SK-N-SH (cell line): ENCODE measurements at regions not wholly inside any gene's neighbourhood (a gene's known extent, or its start where the extent isn't known, plus 50 kb on each side); places are given as distances from the start of the nearest gene placed in this dataset.

Source experiments
- CTCF ChIA-PET: fragments of 300-600, 350-600 bp; formaldehyde crosslinking; extraction: SDS; loops from one replicate; lab custom pipeline; 2021; lab: Yijun Ruan, JAX
- POLR2A ChIA-PET: fragments of 350-600 bp; sonication (Branson Sonifier 250); formaldehyde crosslinking; extraction: SDS; loops from one replicate; lab custom pipeline; 2020; ENCODE audit warnings: antibody characterized with exemption, inconsistent platforms; lab: Yijun Ruan, JAX
- DNase-seq: peaks from one replicate; pipeline ENCODE4 v3.0.0; 2012
- H2AFZ ChIP-seq: fragments of 200-600 bp; sonication (generic); 2 replicates; pipeline ENCODE4 v1.8.1; 2016; ENCODE audit warnings: antibody characterized with exemption, mild to moderate bottlenecking, low read depth
- H3F3A ChIP-seq: fragments of 200-600 bp; sonication (generic); replicated peaks from 2 replicates; pipeline ENCODE3; 2016; ENCODE audit warnings: antibody characterized with exemption, mild to moderate bottlenecking; ENCODE audit not compliant: insufficient read depth
- H3K27ac ChIP-seq, 2 experiments: fragments of 200-500 bp in 1 of 2; fragments of 200-600 bp in 1 of 2; sonication (Bioruptor generic) in 1 of 2; sonication (generic), shearing (Covaris generic) in 1 of 2; 2 replicates each; pipeline versions ENCODE4 v1.5.1 to v1.6.1; 2014 to 2016; ENCODE audit warnings: low read depth in 2 of 2, inconsistent platforms in 1 of 2, low read length in 1 of 2, mild to moderate bottlenecking in 1 of 2, mixed read lengths in 1 of 2
- H3K27me3 ChIP-seq: fragments of 200-600 bp; sonication (generic), shearing (Covaris generic); 2 replicates; pipeline ENCODE4 v1.6.1; 2016; ENCODE audit warnings: mixed run types; ENCODE audit not compliant: insufficient read depth
- H3K36me3 ChIP-seq, 2 experiments: fragments of 200-500 bp in 1 of 2; fragments of 200-600 bp in 1 of 2; sonication (Bioruptor generic) in 1 of 2; sonication (generic) in 1 of 2; replicated peaks in 1 of 2; 2 replicates each; pipeline versions ENCODE3 to v1.5.1; 2014 to 2016; ENCODE audit warnings: low read length in 1 of 2, mild to moderate bottlenecking in 1 of 2; ENCODE audit not compliant: insufficient read depth in 2 of 2, control insufficient read depth in 1 of 2
- H3K4me1 ChIP-seq, 2 experiments: fragments of 200-500 bp in 1 of 2; fragments of 200-600 bp in 1 of 2; sonication (Bioruptor generic) in 1 of 2; sonication (generic), shearing (Covaris generic) in 1 of 2; 2 replicates each; pipeline versions ENCODE4 v1.5.1 to v1.6.1; 2014 to 2016; ENCODE audit warnings: low read depth in 1 of 2, low read length in 1 of 2, mixed run types in 1 of 2; ENCODE audit not compliant: insufficient read depth in 2 of 2, control insufficient read depth in 1 of 2
- H3K4me2 ChIP-seq: fragments of 200-600 bp; sonication (generic), shearing (Covaris generic); 2 replicates; pipeline ENCODE4 v1.6.1; 2017; ENCODE audit warnings: mixed run types
- H3K4me3 ChIP-seq, 2 experiments: fragments of 200-500 bp in 1 of 2; fragments of 200-600 bp in 1 of 2; sonication (Bioruptor generic) in 1 of 2; sonication (generic), shearing (Covaris generic) in 1 of 2; 2 replicates each; pipeline versions ENCODE4 v1.5.1 to v1.8.1; 2014 to 2016; ENCODE audit warnings: low read depth in 2 of 2, inconsistent platforms in 1 of 2, low read length in 1 of 2, mild to moderate bottlenecking in 1 of 2, mixed read lengths in 1 of 2, moderate library complexity in 1 of 2
- H3K79me2 ChIP-seq: fragments of 200-600 bp; sonication (generic); 2 replicates; pipeline ENCODE4 v1.8.1; 2017; ENCODE audit warnings: mild to moderate bottlenecking; ENCODE audit not compliant: insufficient read depth
- H3K9ac ChIP-seq: fragments of 200-600 bp; sonication (generic); 2 replicates; pipeline ENCODE4 v1.6.1; 2017; ENCODE audit warnings: mixed run types
- H3K9me2 ChIP-seq: fragments of 200-600 bp; sonication (generic); 2 replicates; pipeline ENCODE4 v1.6.1; 2017; ENCODE audit warnings: mixed run types
- H3K9me3 ChIP-seq: fragments of 200-600 bp; sonication (generic); 2 replicates; pipeline ENCODE4 v1.6.1; 2017; ENCODE audit warnings: mixed run types, mild to moderate bottlenecking, moderate library complexity
- H4K20me1 ChIP-seq: fragments of 200-600 bp; sonication (generic); 2 replicates; pipeline ENCODE4 v1.6.1; 2017; ENCODE audit warnings: mild to moderate bottlenecking, mixed run types; ENCODE audit not compliant: insufficient read depth
- CHD2 ChIP-seq: fragments of 150-350 bp; IDR thresholded peaks from 2 replicates; pipeline ENCODE4 v1.6.1; 2018; ENCODE audit warnings: low read length; ENCODE audit not compliant: partially characterized antibody
- ELF1 ChIP-seq: IDR thresholded peaks from 2 replicates; pipeline ENCODE4 v1.4.0; 2012
- EZH2phosphoT487 ChIP-seq: fragments of 200-600 bp; sonication (generic); IDR thresholded peaks from 2 replicates; pipeline ENCODE4 v1.6.1; 2017; ENCODE audit warnings: low read depth, mixed run types, mild to moderate bottlenecking, antibody characterized with exemption, moderate library complexity, borderline replicate concordance
- FOSL2 ChIP-seq: IDR thresholded peaks from 2 replicates; pipeline ENCODE4 v1.4.0; 2012; ENCODE audit warnings: low read depth, mild to moderate bottlenecking, moderate library complexity, borderline replicate concordance
- FOXJ3 ChIP-seq: sonication (generic); formaldehyde crosslinking; IDR thresholded peaks from 2 replicates; pipeline ENCODE4 v1.5.1; 2020; ENCODE audit warnings: mild to moderate bottlenecking, missing genetic modification reagents
- FOXM1 ChIP-seq: IDR thresholded peaks from 2 replicates; pipeline ENCODE4 v1.4.0; 2012; ENCODE audit warnings: low read depth, mild to moderate bottlenecking
- GABPA ChIP-seq: IDR thresholded peaks from 2 replicates; pipeline ENCODE4 v1.4.0; 2012; ENCODE audit warnings: low read depth, mild to moderate bottlenecking
- GATA2 ChIP-seq: sonication (generic); formaldehyde crosslinking; IDR thresholded peaks from 2 replicates; pipeline ENCODE4 v1.5.0; 2020; ENCODE audit warnings: mild to moderate bottlenecking, missing genetic modification reagents
- JUND ChIP-seq: IDR thresholded peaks from 2 replicates; pipeline ENCODE4 v1.4.0; 2012
- MXI1 ChIP-seq: IDR thresholded peaks from 2 replicates; pipeline ENCODE4 v1.6.1; 2012; ENCODE audit warnings: mild to moderate bottlenecking, low read depth, low read length, improper control_type of control experiment
- POLR2AphosphoS5 ChIP-seq: IDR thresholded peaks from 2 replicates; pipeline ENCODE4 v1.6.1; 2012; ENCODE audit warnings: low read depth, low read length
- RAD21 ChIP-seq: IDR thresholded peaks from 2 replicates; pipeline ENCODE4 v1.6.1; 2012; ENCODE audit warnings: mild to moderate bottlenecking, low read length
- RFX5 ChIP-seq: IDR thresholded peaks from 2 replicates; pipeline ENCODE4 v1.6.1; 2012; ENCODE audit warnings: mild to moderate bottlenecking, improper control_type of control experiment, low read length
- TCF12 ChIP-seq: IDR thresholded peaks from 2 replicates; pipeline ENCODE4 v1.4.0; 2012
- TEAD4 ChIP-seq: IDR thresholded peaks from 2 replicates; pipeline ENCODE4 v1.4.0; 2012; ENCODE audit warnings: mild to moderate bottlenecking, borderline replicate concordance; ENCODE audit not compliant: insufficient read depth
- YY1 ChIP-seq: IDR thresholded peaks from 2 replicates; pipeline ENCODE4 v1.4.0; 2012; ENCODE audit warnings: low read depth, mild to moderate bottlenecking
- WGBS: methylation state at CpG from one replicate; pipeline ENCODE4 v1.1.6; 2017; ENCODE audit warnings: low lambda C conversion rate; 5-methylcytosine and 5-hydroxymethylcytosine counted together
- TF ChIP-seq, protein P1 (sequence below): fragments of 150-350 bp; IDR thresholded peaks from 2 replicates; pipeline ENCODE4 v1.6.1; 2017; ENCODE audit warnings: antibody characterized with exemption, low read length, low read depth, borderline replicate concordance
- TF ChIP-seq, protein P2 (sequence below): IDR thresholded peaks from 2 replicates; pipeline ENCODE4 v1.4.0; 2012; ENCODE audit warnings: low read depth
- TF ChIP-seq, protein P3 (sequence below): IDR thresholded peaks from 2 replicates; pipeline ENCODE4 v1.4.0; 2012; ENCODE audit warnings: low read depth, borderline replicate concordance
- TF ChIP-seq, protein P4 (sequence below): IDR thresholded peaks from 2 replicates; pipeline ENCODE4 v1.6.1; 2012; ENCODE audit warnings: mild to moderate bottlenecking, low read depth, low read length, moderate library complexity

DNA sequence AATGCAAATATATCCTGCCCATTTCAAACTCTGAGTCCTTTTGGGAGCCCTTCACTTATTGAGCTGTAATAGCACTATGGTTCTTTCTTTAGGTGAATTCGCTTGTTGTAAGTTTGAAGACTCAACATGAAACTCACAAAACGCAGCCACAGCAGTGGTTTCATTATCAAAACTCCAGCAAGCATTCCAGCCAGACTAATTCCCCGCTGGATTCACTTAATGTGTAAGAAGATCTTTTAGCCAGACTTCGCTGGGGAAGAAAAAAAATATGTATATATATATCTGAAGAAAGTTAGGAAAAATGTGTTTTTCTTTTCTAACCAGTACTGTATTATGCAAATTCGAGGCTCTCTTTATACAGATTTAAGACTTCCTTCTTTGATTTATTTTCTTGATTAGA lies 241.1 kb downstream of the WNT5A start:
- Histone ChIP-seq H3F3A (no peaks in the 10 kb centered on the region), H3K79me2 (no peaks in the 10 kb centered on the region), H3K9ac (no peak overlapping the region), H3K4me1 (peaks cover 0 to 8% of the 10 kb centered on the region in 2 experiments; a peak in 2 of 4 replicates), H3K27ac (no peak overlapping the region), H3K27me3 (no peaks in the 10 kb centered on the region), H3K9me3 (no peaks in the 10 kb centered on the region), H3K9me2 (no peaks in the 10 kb centered on the region), H3K4me2 (no peak overlapping the region), H4K20me1 (no peaks in the 10 kb centered on the region), H3K4me3 (no peak overlapping the region), H2AFZ (no peak overlapping the region), H3K36me3 (no peaks in the 10 kb centered on the region)
- 75% methylated on average over 5 of the region's 5 CpGs for WGBS
- ChIA-PET POLR2A (no interaction called here), CTCF (interaction anchor here (0.6 to 1.6 kb wide), 2 partner anchors 9 to 1006 kb away, joined by 3 to 4 read pairs; no protein-coding TSS in a partner anchor)
- no peak for DNase-seq
- TF ChIP-seq, protein P1, sequence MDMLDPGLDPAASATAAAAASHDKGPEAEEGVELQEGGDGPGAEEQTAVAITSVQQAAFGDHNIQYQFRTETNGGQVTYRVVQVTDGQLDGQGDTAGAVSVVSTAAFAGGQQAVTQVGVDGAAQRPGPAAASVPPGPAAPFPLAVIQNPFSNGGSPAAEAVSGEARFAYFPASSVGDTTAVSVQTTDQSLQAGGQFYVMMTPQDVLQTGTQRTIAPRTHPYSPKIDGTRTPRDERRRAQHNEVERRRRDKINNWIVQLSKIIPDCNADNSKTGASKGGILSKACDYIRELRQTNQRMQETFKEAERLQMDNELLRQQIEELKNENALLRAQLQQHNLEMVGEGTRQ = no peak
- TF ChIP-seq, protein P2, sequence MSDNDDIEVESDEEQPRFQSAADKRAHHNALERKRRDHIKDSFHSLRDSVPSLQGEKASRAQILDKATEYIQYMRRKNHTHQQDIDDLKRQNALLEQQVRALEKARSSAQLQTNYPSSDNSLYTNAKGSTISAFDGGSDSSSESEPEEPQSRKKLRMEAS = no peak
- TF ChIP-seq FOSL2 = no peak
- TF ChIP-seq TEAD4 = no peak

DNA sequence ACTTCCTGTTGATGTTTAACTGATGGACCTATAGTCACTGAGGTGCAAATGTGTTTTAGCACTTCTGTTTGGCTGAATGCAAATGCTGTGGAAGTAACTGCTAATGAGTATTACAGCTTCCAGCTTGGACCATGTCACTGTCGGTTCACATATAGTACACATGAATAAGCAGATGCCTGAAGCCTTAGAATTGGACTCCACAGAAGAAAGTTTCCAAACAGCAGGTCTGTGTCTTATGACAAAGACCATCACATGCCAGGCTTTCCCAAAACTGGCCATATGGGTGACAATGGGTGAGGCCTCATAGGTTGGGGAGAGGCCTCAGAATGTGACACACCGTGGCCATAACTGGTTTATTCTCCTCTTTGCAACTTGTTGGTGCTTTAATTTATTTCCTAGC lies 241.8 kb downstream of the WNT5A start:
- 69% methylated on average over 2 of the region's 2 CpGs for WGBS
- no peaks in the 10 kb centered on the region for H3K9me3 ChIP-seq
- TF ChIP-seq, protein P1 = no peak
- TF ChIP-seq CHD2 = no peak
- TF ChIP-seq POLR2AphosphoS5 = no peak
- no peak for TF ChIP-seq FOSL2
- TF ChIP-seq FOXJ3 = no peak
- no peak for TF ChIP-seq TCF12
- TF ChIP-seq GABPA = no peak
- no peak for TF ChIP-seq EZH2phosphoT487
- TF ChIP-seq, protein P3, sequence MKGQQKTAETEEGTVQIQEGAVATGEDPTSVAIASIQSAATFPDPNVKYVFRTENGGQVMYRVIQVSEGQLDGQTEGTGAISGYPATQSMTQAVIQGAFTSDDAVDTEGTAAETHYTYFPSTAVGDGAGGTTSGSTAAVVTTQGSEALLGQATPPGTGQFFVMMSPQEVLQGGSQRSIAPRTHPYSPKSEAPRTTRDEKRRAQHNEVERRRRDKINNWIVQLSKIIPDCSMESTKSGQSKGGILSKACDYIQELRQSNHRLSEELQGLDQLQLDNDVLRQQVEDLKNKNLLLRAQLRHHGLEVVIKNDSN = no peak
- TF ChIP-seq, protein P4, sequence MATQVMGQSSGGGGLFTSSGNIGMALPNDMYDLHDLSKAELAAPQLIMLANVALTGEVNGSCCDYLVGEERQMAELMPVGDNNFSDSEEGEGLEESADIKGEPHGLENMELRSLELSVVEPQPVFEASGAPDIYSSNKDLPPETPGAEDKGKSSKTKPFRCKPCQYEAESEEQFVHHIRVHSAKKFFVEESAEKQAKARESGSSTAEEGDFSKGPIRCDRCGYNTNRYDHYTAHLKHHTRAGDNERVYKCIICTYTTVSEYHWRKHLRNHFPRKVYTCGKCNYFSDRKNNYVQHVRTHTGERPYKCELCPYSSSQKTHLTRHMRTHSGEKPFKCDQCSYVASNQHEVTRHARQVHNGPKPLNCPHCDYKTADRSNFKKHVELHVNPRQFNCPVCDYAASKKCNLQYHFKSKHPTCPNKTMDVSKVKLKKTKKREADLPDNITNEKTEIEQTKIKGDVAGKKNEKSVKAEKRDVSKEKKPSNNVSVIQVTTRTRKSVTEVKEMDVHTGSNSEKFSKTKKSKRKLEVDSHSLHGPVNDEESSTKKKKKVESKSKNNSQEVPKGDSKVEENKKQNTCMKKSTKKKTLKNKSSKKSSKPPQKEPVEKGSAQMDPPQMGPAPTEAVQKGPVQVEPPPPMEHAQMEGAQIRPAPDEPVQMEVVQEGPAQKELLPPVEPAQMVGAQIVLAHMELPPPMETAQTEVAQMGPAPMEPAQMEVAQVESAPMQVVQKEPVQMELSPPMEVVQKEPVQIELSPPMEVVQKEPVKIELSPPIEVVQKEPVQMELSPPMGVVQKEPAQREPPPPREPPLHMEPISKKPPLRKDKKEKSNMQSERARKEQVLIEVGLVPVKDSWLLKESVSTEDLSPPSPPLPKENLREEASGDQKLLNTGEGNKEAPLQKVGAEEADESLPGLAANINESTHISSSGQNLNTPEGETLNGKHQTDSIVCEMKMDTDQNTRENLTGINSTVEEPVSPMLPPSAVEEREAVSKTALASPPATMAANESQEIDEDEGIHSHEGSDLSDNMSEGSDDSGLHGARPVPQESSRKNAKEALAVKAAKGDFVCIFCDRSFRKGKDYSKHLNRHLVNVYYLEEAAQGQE = no peak
- no peak for TF ChIP-seq RFX5
- no peak for TF ChIP-seq ELF1
- TF ChIP-seq GATA2 (CRISPR knock-in tag) = no peak
- TF ChIP-seq YY1 = no peak
- TF ChIP-seq MXI1 = no peak
- no peak for TF ChIP-seq RAD21
- TF ChIP-seq JUND = no peak
- no peak for TF ChIP-seq FOXM1
- TF ChIP-seq, all 33 proteins: peak for 0
- Histone ChIP-seq H3K4me2 (no peak overlapping the region), H3K79me2 (no peaks in the 10 kb centered on the region), H3K36me3 (no peaks in the 10 kb centered on the region), H3F3A (no peaks in the 10 kb centered on the region), H3K9ac (no peak overlapping the region), H3K27me3 (no peaks in the 10 kb centered on the region), H3K4me1 (peaks cover 0 to 8% of the 10 kb centered on the region in 2 experiments; a peak in 2 of 4 replicates), H4K20me1 (no peaks in the 10 kb centered on the region), H3K4me3 (no peak overlapping the region), H2AFZ (no peak overlapping the region), H3K9me2 (no peaks in the 10 kb centered on the region), H3K27ac (no peak overlapping the region)
- POLR2A ChIA-PET = no interaction called here
- CTCF ChIA-PET = no interaction called here
- no peak for DNase-seq
